HFF-Myc (cell line): ENCODE measurements at regions not wholly inside any gene's neighbourhood (a gene's known extent, or its start where the extent isn't known, plus 50 kb on each side); places are given as distances from the start of the nearest gene placed in this dataset.

ENCODE experiments used
- DNase-seq: peaks from one replicate; pipeline ENCODE4 v3.0.0-alpha.2; 2011; ENCODE audit warnings: low read depth; ENCODE audit errors: extremely low read depth
- H3K4me3 ChIP-seq: replicated peaks from 2 replicates; pipeline ENCODE4 v1.5.1; 2011; ENCODE audit warnings: low read depth, mild to moderate bottlenecking, control low read depth, low read length
- CTCF ChIP-seq: IDR thresholded peaks from 2 replicates; pipeline ENCODE4 v1.5.1; 2012; ENCODE audit warnings: mild to moderate bottlenecking, low read depth, low read length, control low read depth; ENCODE audit errors: missing control alignments

GRCh38 chr1:102733491-102734236 lies 374.7 kb downstream of the COL11A1 start:
- H3K4me3 ChIP-seq = no peak overlapping the region
- no peak for TF ChIP-seq CTCF
- DNase-seq = no peak

- no peak for DNase-seq
- no peak overlapping the region for H3K4me3 ChIP-seq
- TF ChIP-seq CTCF = no peak
These were observed 375.4 kb downstream of the COL11A1 start for GRCh38 chr1:102732927-102733326.

- no peak overlapping the region for H3K4me3 ChIP-seq
- no peak for DNase-seq
- TF ChIP-seq CTCF = no peak
These were observed 381.9 kb downstream of the COL11A1 start for GRCh38 chr1:102726417-102726816.

GRCh38 chr1:102724741-102725140 lies 383.6 kb downstream of the COL11A1 start:
- TF ChIP-seq CTCF = no peak
- H3K4me3 ChIP-seq = no peak overlapping the region
- DNase-seq = no peak

GRCh38 chr1:102715150-102715549 lies 393.2 kb downstream of the COL11A1 start:
- no peak overlapping the region for H3K4me3 ChIP-seq
- DNase-seq = no peak
- TF ChIP-seq CTCF = no peak

GRCh38 chr1:102699524-102699923 lies 408.8 kb downstream of the COL11A1 start:
- no peak for DNase-seq
- no peak overlapping the region for H3K4me3 ChIP-seq
- TF ChIP-seq CTCF = no peak

- H3K4me3 ChIP-seq = no peak overlapping the region
- no peak for DNase-seq
- no peak for TF ChIP-seq CTCF
These were observed 415.0 kb downstream of the COL11A1 start for GRCh38 chr1:102693345-102693744.
